Epithelial cell of proximal tubule (primary cell): ENCODE measurements at regions not wholly inside any gene's neighbourhood (a gene's known extent, or its start where the extent isn't known, plus 50 kb on each side); places are given as distances from the start of the nearest gene placed in this dataset.

Experiments used
- DNase-seq: peaks from one replicate; pipeline ENCODE4 v3.0.0-alpha.2; 2011; ENCODE audit warnings: low read depth
- H3K4me3 ChIP-seq: 2 replicates; pipeline ENCODE4 v1.5.1; 2011; ENCODE audit warnings: low read depth, mild to moderate bottlenecking, low read length
- CTCF ChIP-seq: conservative IDR thresholded peaks from 2 replicates; pipeline ENCODE4 v1.5.1; 2012; ENCODE audit warnings: low read depth, mild to moderate bottlenecking, low read length

- DNase-seq = no peak
- TF ChIP-seq CTCF = no peak
- H3K4me3 ChIP-seq = no peak overlapping the region
Measured at GRCh38 chr22:48557473-48557872, 1270.2 kb downstream of the BRD1 start.

- DNase-seq = no peak
- TF ChIP-seq CTCF = no peak
- H3K4me3 ChIP-seq = no peak overlapping the region
Measured at GRCh38 chr22:48556751-48557150, 1270.9 kb downstream of the BRD1 start.

DNA sequence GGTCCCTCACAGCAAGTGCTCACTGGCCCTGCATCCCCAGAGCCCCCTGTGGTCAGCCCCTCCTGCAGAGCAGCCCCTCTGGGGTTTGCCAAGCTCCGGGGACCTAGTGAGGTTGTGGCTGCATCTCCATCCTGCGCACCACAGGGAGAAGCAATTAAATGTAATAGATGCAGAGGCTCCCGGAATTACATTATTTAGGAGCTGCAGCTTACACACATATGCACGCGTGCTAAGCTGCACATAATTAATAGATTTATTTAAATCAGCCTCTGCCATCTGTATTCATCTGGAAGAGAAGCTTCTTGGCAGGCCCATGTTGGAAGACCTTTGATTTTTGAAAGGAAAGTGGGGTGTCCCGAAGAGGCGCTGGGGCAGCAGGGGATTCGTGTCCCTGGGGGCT, 1271.5 kb downstream of the BRD1 start:
- H3K4me3 ChIP-seq = no peak overlapping the region
- no peak for DNase-seq
- TF ChIP-seq CTCF = no peak

DNA sequence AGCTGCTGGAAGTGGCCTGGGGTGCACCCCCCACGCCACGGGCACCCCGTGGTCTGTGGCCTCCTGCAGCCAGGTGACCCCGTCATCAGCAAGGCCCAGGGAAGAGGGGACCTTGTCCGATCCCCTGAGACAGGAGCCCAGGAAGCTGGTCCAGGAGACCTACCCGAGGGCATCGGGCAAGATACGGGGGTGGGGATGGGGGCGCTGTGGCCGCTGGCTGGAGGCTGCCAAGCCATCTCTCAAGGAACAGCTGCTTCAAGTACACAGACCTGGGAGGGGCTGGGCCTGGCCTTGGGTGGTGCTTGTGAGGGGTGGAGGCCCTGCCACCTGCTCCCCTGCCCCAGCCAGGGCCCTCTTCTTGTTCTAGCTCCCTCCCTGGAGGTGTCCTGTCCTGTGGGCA, 1272.1 kb downstream of the BRD1 start:
- no peak for TF ChIP-seq CTCF
- no peak overlapping the region for H3K4me3 ChIP-seq
- DNase-seq = no peak

- TF ChIP-seq CTCF = no peak
- DNase-seq = no peak
- H3K4me3 ChIP-seq = no peak overlapping the region
Measured at GRCh38 chr22:48554893-48555572, 1272.6 kb downstream of the BRD1 start.

DNA sequence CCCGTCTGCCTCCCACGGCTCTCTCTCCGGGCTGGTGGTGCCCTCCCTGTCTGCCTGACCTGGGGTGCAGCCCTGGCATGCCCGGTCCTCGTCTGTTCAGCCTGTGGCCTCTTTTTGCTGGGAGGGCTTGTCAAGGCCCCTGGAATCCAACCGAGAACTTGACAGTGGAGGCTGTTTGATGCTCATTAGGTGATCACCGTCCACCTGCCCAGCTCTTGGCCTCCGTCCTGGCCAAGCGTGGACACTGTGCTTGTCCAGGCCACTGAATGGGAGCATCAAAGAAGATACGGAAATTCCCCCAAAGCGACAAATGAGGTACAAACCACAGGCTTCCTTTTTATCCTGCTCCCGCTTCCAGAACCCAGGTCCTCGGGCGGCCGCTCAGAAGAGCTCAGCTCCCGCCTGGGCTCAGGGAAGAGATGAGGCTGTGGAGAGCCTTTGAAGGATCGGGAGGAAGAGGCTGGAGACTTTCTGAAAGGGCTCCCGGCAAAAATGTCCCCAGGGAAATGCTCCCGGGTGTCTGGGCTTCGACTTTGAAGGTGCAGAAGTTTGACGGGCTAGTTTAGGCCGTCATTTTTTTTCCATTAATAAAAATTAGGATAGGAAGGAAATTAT, 1273.9 kb downstream of the BRD1 start:
- no peak overlapping the region for H3K4me3 ChIP-seq
- TF ChIP-seq CTCF = no peak
- DNase-seq = no peak

DNA sequence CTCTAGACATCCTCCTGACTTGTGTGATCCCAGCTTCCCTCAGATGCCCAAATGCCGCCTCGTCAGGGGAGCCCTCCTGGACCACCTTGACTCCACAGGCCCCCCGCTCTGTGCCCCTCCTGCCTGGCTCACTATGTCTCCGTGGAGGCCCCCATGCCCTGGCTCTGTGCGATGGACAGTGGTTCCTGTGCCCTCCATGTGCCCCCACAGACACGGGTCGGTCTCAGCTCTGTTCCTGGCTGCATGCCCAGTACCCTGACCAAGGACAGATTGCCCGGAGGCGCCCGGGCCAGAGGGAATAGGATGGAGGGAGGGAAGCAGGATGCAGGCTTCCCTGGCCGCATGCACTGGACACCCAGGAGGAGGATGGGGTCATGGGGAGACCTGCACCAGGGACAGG, 1274.6 kb downstream of the BRD1 start:
- H3K4me3 ChIP-seq = no peak overlapping the region
- TF ChIP-seq CTCF = no peak
- DNase-seq = no peak
